ENCODE measurements at regions not wholly inside any gene's neighbourhood (a gene's known extent, or its start where the extent isn't known, plus 50 kb on each side); places are given as distances from the start of the nearest gene placed in this dataset.

DNA sequence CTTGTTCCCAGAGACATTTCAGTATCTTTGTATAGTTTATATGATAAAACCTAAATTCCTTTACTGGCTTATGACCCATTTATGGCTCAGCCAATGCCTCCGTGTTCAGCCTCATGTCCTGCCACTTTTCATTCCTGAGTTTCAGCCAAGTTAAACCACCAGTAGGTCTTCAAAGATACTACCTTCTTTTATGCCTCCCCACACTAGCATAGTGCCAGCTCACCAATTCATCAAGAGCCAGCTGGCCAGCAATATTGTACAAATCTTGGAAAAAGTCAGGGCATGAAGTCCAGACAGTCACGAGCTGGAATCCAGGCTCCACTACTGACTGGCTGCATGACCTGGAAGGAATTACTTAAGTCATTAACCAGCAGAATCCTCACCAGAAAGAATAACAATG, 446.0 kb downstream of the GPATCH2 start:
- TF ChIP-seq, protein P1, sequence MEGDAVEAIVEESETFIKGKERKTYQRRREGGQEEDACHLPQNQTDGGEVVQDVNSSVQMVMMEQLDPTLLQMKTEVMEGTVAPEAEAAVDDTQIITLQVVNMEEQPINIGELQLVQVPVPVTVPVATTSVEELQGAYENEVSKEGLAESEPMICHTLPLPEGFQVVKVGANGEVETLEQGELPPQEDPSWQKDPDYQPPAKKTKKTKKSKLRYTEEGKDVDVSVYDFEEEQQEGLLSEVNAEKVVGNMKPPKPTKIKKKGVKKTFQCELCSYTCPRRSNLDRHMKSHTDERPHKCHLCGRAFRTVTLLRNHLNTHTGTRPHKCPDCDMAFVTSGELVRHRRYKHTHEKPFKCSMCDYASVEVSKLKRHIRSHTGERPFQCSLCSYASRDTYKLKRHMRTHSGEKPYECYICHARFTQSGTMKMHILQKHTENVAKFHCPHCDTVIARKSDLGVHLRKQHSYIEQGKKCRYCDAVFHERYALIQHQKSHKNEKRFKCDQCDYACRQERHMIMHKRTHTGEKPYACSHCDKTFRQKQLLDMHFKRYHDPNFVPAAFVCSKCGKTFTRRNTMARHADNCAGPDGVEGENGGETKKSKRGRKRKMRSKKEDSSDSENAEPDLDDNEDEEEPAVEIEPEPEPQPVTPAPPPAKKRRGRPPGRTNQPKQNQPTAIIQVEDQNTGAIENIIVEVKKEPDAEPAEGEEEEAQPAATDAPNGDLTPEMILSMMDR (IDR thresholded peaks at IDR 0.05; ENCODE audit: low read depth, low read length, poor library complexity, severe bottlenecking), result no peak
- no peak for TF ChIP-seq EZH2phosphoT487 (IDR thresholded peaks at IDR 0.05; ENCODE audit: borderline replicate concordance, low read length)

Measured in DOHH2 (cell line).